ENCODE measurements at regions not wholly inside any gene's neighbourhood (a gene's known extent, or its start where the extent isn't known, plus 50 kb on each side); places are given as distances from the start of the nearest gene placed in this dataset.

DNA sequence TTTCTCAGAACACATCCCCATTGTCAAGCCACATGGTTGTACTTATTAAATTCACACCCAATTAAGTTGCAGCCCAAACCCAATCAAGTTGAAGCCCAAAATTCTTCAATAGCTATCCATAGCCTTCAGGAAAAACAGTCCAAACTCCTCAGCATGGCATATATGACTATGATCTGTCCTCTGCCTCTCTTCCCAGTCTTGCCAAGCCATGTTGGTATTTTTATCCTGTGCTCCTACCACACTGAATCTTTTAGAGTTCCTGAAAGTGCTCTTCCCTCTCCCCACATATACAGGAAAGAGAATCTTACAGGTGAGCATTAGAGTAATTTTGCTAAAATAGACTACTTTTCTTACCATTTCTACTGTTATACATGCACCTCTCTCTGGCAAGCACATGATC lies 834.9 kb downstream of the RPS29 start:
- Mint-ChIP-seq H3K27me3 (no peaks in the 10 kb centered on the region), H3K4me3 (no peak overlapping the region), H3K9me3 (no peaks in the 10 kb centered on the region), H3K36me3 (ENCODE audit: low read depth) (no peaks in the 10 kb centered on the region), H3K4me1 (no peaks in the 10 kb centered on the region), H3K27ac (no peak overlapping the region)
- ChIA-PET CTCF (no interaction called here), POLR2A (no interaction called here)
- ATAC-seq (ENCODE audit: low read depth) (no peak), DNase-seq (no peak)
- TF ChIP-seq, protein P1, sequence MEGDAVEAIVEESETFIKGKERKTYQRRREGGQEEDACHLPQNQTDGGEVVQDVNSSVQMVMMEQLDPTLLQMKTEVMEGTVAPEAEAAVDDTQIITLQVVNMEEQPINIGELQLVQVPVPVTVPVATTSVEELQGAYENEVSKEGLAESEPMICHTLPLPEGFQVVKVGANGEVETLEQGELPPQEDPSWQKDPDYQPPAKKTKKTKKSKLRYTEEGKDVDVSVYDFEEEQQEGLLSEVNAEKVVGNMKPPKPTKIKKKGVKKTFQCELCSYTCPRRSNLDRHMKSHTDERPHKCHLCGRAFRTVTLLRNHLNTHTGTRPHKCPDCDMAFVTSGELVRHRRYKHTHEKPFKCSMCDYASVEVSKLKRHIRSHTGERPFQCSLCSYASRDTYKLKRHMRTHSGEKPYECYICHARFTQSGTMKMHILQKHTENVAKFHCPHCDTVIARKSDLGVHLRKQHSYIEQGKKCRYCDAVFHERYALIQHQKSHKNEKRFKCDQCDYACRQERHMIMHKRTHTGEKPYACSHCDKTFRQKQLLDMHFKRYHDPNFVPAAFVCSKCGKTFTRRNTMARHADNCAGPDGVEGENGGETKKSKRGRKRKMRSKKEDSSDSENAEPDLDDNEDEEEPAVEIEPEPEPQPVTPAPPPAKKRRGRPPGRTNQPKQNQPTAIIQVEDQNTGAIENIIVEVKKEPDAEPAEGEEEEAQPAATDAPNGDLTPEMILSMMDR (IDR thresholded peaks at IDR 0.05), result no peak
- intact Hi-C loops (cut with micrococcal nuclease), result no loop called here

DNA sequence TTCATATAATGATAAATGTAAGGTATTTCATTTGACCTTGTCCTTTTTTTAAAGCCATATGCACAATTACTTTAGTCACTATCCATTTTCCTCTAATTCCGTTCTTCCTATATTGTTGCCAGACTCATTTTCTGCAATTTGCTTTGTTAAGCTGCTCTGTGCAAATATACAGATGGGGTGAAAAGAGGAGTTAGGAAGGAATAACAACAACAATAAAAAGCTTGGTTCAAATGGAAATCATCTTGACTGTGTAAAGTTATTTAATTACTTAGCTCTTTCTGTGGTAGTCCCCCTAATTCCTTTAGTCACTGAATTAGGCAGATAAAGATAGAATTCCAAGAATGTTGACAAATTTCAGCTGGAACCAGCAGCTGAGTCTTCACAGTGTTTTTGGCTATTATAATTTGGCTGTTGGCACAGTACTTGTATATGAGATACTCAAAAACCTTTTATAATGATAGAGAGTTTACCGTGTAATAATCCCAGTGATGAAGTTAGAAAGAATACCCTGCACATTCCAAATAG lies 838.0 kb downstream of the RPS29 start:
- Mint-ChIP-seq H3K27ac (no peak overlapping the region), H3K4me3 (no peak overlapping the region), H3K4me1 (no peaks in the 10 kb centered on the region), H3K27me3 (no peaks in the 10 kb centered on the region), H3K9me3 (no peaks in the 10 kb centered on the region), H3K36me3 (ENCODE audit: low read depth) (no peaks in the 10 kb centered on the region)
- ChIA-PET CTCF (no interaction called here), POLR2A (no interaction called here)
- TF ChIP-seq, protein P1 (IDR thresholded peaks at IDR 0.05), result no peak
- ATAC-seq (ENCODE audit: low read depth) (no peak), DNase-seq (no peak)
- intact Hi-C loops (cut with micrococcal nuclease), result no loop called here

DNA sequence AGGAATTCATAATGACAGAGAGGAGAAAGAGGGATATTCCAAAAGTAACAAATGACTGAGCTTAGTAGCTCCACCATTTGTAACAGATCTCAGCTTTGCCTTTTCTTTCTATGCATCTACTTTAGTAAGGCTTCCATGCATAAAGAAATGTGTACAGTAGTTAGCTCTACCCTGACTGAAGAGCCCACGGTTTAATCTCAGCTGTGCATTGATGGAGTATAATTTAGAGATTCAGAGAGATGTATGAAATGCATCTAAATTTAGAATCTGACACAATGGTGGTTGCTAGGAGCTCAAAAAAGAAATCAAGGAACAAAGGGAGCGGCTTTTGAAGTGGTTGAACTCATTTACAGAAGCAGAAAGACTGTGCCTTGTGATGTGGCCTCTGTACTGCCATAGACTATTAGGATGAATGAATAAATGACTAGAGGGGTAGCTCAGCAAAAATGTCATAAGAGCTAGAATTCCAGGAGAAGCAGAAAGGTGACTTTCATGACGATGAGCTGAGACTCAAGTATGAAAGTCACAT lies 838.6 kb downstream of the RPS29 start:
- CTCF ChIA-PET, result no interaction called here
- H3K4me3 Mint-ChIP-seq, result no peak overlapping the region
- DNase-seq (no peak), ATAC-seq (ENCODE audit: low read depth) (no peak)
- H3K4me1 Mint-ChIP-seq, result no peaks in the 10 kb centered on the region
- H3K27ac Mint-ChIP-seq, result no peak overlapping the region
- POLR2A ChIA-PET, result no interaction called here
- intact Hi-C loops (cut with micrococcal nuclease), result no loop called here
- H3K27me3 Mint-ChIP-seq, result no peaks in the 10 kb centered on the region
- no peaks in the 10 kb centered on the region for H3K36me3 Mint-ChIP-seq (ENCODE audit: low read depth)
- H3K9me3 Mint-ChIP-seq, result no peaks in the 10 kb centered on the region
- TF ChIP-seq, protein P1 (IDR thresholded peaks at IDR 0.05), result no peak

DNA sequence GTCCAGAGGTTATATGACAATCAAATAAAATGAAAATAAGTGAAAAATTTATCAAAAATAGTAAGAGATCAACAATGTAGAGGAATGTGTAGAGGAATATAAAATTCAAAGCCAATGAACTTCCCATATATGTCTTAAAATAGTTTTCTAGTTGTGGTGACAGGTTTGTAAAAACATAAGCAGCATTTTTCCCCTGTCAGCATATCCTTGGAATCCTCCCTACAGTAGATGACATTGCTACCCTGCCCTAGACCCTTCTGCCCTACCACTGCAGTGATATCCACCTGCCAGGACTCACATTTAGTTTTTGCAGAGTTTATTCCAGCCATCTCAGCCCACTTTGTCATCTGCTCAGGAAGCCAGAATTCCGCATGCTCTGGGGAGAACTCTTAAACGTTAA lies 842.0 kb downstream of the RPS29 start:
- Mint-ChIP-seq H3K4me3 (no peak overlapping the region), H3K27me3 (no peaks in the 10 kb centered on the region), H3K27ac (no peak overlapping the region), H3K36me3 (ENCODE audit: low read depth) (no peaks in the 10 kb centered on the region), H3K4me1 (no peaks in the 10 kb centered on the region), H3K9me3 (no peaks in the 10 kb centered on the region)
- TF ChIP-seq, protein P1 (IDR thresholded peaks at IDR 0.05), result no peak
- POLR2A ChIA-PET, result no interaction called here
- intact Hi-C loops (cut with micrococcal nuclease), result no loop called here
- ATAC-seq (ENCODE audit: low read depth) (no peak), DNase-seq (no peak)
- CTCF ChIA-PET, result no interaction called here

DNA sequence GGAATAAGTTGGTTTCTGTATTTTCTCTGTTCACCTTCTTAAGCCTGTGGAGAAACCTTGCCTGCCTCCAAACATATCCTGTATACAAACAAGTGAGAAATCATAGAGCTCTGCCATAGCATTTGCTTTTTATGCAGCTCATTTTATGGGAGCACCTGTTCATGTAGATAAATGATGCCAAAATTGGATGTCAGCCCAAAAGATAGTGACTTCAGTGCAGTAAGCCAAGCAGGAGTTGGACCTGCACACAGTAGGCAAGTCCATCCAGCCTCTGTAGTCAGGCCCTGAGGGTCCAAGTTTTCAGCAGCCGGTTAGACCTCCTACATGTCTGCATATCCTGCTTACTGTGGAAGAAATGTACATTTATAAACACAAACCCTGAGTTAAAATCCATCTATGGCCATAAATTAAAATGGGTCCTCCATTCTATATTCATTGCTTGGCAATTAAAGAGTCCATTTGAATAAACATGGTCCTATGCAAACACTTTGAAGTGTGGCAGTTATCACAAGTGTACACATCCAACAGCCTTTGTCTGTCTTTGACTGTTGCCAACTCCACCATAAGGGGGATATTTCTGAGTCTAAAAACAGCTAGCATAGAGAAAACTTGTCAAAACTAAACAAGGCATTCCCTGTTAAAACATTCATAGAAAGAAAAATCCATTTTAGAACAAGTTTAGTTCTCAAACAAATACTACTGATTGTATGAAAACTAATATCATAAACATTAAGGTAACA lies 847.8 kb downstream of the RPS29 start:
- Mint-ChIP-seq H3K4me1 (no peaks in the 10 kb centered on the region), H3K36me3 (ENCODE audit: low read depth) (no peaks in the 10 kb centered on the region), H3K4me3 (no peak overlapping the region), H3K9me3 (peaks cover 7% of the 10 kb centered on the region), H3K27ac (no peak overlapping the region), H3K27me3 (no peaks in the 10 kb centered on the region)
- ChIA-PET POLR2A (no interaction called here), CTCF (no interaction called here)
- no peak for DNase-seq
- intact Hi-C loops (cut with micrococcal nuclease), result no loop called here
- TF ChIP-seq, protein P1 (IDR thresholded peaks at IDR 0.05), result no peak
- ATAC-seq (ENCODE audit: low read depth), result no peak
